Right forelimb (tissue), 1 donor: ENCODE measurements at regions not wholly inside any gene's neighbourhood (a gene's known extent, or its start where the extent isn't known, plus 50 kb on each side); places are given as distances from the start of the nearest gene placed in this dataset.

Source experiments
- DNase-seq: peaks from one replicate; pipeline ENCODE4 v3.0.0-alpha.2; 2018

DNA sequence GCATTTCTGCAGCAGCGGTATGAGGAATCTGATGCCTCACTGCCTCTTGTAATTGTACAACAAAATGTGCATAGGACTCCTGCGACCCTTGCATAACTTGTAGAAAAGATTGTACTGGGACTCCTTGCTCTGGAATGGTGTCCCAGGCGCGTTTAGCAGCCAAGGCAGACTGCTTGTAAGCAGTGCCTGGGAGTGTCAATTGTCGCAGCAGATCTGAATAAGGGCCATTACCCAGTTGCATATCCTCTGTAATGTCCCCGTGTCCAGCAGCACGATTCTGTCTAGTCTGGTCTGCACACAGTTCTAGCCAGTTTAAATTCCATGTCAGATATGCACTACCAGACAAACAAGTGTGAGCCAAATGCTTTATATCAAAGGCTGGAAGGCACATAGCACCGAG, 70.7 kb upstream of the BTN3A2 start:
- no peak for DNase-seq

DNA sequence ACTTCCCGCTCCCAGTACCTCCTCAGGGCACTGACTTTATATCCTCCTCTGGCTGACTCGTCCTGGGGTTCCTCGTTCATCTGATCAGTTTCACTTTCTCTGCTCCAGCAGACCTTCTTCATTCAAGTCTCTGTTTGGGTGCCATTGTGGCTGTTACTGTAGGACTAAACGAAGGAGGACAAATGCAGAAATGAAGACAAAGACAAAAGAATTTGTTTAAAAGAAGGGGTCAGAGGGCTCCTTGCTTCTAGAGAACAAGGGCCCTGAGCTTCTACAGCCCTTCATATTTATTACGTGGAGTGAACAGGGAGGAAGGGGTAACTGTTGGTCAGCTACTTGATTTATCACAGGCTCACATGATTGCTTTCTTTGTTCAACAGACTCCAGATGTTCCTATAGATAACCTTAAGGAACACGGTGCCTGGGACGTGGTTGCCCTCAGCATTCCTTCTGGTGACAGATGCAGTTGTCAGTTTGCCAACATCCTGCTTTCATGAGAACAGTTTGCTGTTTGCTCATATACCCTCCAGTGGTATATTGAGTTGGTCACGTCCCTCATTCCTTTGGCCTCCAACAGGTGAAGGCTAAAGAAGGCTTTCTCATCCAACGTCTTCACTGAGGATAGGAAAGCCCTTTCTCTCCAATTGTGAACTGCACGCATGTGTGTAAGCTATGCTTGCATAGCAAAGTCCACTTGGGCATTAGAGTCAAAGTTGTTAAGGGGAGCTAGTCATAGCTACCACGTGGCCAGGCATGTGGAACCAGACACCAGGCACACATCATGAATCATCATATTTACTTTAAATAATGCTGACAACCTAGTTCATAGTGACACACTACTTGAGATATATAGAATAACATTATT, 69.1 kb upstream of the BTN3A2 start:
- no peak for DNase-seq

DNA sequence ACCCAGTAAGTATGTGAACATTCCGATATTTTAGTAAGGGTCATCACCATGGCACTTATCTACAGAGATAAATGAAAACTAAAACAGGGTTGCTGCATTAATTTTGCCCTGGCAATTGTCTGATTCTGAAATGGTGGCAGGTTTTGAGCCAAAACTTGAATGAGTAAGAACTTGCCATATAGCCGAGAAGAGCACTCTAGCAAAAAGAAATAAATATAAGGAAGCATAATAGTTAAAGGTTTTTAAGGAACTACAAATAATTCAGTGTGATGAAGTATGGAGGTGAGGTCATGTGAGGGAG, 68.5 kb upstream of the BTN3A2 start:
- no peak for DNase-seq

DNA sequence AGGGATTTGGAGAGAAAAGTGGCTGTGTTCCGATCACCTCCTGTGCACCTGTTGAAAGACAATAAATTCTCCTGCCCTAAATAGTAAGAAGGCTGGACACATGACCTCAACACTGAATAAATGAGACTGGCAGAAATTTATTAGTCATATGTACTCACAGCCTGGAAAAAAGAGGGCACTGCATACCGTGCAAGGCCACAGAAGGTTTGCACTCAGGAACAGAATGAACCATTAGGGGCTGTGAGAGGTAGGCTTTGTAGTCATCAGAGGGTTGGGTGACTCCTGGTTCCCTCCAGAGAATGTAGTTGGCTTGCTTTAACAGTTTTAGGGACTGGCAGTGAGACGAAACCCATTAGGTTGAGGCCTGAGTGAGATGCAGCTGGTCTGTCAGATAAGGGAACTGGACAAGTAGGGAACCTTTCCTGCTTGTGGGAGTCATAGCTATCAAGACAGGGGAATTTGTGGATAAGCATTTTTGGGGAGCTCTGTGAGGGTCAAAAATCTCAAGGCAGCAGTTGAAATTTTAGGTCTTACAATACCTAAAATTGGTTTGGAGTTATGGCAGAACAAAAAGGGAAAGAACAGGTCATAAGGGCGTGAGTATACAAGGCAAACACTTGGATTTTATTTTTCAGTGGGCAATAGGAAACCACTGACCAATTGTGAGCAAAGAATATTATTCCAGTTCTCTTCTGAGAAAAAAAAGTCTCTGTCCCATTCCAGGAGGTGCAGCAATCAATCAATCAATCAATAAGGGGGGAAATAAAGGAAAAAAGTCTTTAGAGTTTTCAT, 67.9 kb upstream of the BTN3A2 start:
- no peak for DNase-seq

DNA sequence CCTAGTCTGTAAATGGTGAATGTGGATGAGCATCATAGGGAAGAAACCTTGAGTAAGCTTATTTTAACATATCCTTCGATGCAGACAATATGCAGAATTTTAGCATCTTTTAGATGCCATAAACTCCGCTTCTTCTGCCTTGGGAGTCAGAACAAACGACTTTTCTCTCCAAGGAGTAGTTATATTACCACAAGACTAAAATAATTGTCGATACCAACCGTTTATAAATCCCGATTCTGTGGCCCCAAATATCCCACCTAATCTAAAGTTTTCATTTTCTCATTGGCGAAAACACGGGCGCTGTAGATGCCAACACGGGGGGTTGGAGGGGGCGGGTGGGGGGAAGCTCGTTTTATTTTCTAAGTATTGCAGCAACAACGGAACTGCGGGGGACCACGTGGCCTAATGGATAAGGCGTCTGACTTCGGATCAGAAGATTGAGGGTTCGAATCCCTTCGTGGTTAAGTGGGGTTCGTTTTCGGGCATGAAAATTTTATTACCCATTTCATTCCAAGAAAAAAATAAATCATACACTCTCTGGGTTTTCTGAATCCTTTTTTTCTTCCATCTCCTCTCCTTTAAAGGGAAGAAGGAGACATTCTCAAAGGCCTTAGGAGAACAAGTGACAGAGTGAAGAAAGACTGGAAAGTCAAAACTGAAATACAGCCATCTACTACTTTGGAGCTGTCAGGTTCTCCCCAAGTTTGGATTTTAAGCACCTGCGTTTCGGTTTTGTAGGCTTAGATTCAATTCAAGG, 65.5 kb upstream of the BTN3A2 start:
- no peak for DNase-seq

DNA sequence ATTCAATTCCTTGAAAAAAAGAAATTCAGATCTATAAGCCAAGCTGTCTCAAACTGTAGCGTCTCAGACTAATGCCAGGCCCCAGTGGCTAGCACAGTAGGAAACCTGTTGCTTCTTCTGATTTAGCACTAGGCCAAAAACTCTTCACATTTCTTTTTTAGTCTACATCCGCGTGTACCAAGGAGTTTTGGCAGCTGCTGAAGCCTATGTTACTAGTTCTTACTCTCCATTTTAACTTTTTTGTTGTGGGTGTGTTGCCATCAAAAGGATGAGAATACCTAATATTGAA, 65.0 kb upstream of the BTN3A2 start:
- DNase-seq = no peak

DNA sequence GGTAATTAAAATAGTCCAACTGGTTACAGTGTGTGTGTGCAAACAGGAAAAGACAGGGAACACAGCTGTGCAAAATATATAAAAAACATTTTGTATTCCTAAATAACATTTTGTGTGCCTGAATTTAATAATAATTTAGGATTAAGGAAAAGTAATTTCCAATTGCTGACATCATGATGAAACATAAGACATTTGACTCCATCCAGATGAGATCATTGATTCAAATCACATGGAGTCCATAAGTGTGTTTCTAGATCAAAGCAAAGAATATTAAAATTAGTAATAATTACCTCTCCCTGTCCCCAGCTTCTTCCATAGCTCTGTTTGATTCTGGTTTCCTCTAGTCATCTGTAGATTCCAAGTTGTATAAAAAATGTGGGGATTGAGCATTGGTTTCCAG, 64.6 kb upstream of the BTN3A2 start:
- DNase-seq = no peak

DNA sequence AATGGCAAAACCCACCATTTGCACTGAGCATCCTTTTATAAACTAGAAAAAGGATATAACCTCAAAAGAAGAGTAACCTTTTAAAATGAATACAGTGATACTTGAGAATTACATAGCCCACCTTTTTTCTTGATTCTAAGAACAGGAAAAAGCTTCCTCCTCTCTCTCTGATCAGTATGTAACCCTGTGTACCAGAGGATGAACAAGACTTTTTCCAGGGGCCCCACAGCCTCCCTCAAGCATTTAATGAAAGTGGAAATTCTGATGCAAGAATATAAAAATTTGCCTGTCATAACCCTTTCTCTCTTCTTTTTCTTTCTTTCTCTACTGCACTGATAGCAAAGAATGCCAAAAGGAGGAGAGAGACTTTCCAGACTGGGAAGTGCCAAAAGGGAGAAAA, 64.2 kb upstream of the BTN3A2 start:
- no peak for DNase-seq

DNA sequence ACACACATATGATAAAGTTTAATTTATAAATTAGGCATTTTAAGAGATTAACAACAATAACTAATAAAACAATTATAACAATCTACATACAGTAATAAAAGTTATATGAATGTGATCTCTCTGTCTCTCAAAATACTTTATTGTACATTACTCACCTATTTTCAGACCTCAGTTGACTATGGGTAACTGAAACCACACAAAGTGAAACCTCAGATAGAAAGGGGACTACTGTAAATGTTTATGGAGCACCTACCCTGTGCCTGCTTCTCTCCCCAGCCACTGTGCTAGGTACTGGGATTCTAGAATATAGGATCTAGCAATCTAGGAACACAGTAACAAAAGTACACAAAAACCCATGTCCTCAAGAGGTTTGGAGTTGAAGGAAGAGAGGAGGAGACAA, 63.4 kb upstream of the BTN3A2 start:
- DNase-seq = no peak

DNA sequence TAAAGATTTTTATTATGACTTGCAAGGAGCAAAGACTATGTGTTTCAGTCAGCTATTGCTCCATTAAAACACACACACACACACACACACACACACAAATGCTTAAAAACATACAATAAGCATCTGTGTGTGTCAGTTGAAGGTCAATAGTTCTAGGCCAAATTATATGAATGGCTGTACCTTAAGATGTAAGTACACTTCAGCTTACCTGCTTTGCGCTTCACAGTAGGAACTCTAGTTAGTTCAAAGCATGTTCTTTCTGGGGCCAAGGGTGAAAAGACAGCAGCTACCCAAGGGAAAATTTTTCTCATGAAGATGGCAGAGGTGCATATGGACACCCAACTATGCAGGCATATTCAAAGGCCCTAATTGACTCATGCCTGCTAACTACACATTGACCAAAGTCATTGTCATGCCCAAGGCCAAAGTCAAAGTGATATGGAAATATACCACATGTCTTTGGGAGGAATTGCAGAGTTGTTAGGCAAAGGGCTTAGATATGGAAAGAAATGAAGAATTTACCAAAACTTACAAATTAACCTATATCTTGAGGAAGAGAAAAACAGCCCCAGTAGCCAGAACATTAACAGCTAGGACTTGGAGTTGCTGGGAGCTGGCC, 61.9 kb upstream of the BTN3A2 start:
- DNase-seq = no peak

DNA sequence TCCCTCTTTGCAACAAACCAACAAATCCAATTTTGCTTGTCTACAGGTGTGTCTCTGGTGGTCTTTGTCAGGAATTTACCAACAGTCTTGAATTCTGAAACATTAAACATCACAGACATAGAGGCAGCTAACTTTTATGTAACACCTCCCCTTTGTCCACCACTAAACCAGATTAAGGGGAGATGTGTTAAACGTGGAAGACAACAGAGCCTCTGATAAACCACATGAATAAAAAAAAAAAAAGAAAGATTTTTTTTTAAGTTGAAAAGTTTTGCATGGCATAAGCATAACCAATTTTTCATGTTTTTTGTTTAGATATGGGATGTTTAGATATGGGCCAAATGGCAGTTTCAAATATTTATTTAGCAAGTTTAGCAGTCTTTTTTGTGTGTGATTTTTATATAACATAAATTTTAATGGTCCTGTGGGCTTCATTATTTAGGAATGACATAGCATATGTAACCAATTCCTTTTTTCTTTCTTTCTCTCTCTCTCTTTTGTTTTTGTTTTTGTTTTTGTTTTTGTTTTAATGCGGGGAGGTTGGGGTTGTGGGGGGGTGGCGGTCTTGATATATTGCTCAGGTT, 60.7 kb upstream of the BTN3A2 start:
- no peak for DNase-seq

DNA sequence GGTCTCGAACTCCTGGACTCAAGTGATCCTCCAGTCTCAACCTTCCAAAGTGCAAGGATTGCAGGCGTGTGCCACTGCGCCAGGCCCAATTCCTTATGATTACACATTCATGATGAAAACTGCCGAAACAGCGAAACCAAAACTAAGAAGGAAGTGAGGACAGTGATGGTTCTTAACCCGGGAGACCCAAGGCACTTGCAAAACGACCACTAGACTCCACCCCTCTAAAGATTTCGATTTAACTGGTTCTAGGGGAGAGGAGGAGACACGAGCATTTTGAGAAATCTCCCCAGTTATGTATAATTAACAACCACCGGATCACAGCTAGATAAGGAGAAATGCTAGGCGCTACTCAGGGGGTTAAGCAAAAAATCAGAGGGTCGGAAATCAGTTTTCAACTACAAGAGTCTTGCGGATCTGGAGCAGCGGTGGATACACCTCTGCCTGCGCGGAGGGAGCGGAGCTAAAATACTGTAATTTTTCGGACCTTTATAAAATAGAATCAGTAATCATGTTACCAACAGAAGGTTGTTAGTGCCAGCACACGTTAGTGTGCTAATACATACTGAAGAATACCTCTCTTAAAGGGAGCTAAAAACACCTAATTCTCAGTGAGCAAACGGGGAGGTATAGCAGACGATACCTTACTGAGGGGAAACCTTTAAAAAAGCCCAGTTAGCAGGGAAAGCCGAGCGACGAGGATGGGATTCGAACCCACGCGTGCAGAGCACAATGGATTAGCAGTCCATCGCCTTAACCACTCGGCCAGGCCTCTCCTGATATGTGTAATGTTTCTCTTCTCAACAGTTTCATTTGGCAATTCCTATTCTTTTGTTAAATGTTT, 60.0 kb upstream of the BTN3A2 start:
- DNase-seq = peak; percentile 77

DNA sequence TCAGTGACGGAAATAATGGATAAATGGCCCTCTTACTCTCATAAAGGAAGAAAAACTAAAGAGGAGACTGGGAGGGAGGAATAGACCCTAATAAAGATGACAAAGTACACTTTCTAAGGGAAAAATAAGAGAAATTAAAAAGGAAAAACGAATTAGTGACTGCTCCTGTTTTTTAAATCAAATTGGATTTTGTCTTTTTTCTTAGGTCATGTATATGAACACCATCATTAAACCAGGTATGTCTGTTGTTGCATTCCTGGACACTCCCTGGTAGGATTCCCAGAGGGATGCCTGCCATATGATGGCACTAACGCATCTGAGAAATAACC, 59.4 kb upstream of the BTN3A2 start:
- DNase-seq = no peak

DNA sequence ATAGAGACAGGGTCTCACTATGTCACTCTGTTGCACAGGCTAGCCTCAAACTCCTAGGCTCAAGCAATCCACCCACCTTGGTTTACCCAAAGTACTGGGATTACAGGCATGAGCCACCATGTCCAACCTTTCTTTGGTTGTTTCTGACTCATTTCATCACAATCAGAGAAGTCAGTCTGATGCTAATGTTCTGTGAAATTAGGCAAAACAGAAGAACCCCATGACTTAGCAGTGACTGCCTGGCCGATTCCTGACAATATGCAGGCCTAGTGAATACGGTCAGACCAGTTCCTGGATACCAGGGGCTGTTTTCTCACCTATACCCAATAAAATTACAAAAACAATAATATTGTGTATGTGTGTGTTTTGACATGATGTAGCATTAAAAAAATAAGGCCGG, 58.8 kb upstream of the BTN3A2 start:
- no peak for DNase-seq

DNA sequence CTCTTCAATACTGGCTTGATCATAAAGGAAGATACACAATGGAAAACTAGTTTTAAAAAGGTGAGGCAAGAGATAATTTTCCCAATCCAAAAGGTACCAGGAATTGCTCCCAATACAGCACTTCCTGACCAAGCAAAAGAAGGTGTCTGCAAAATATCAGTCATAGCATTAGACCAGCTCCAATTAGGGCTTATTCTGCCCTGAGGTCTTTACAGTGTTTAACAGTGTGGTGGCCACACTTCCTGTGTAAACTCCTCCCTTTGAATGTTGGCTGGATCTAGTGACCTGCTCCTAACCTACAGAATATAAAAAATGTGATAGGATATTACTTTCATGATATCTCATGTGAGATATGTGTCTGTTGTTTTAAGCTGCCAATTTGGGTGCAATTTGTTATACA, 57.1 kb upstream of the BTN3A2 start:
- no peak for DNase-seq

DNA sequence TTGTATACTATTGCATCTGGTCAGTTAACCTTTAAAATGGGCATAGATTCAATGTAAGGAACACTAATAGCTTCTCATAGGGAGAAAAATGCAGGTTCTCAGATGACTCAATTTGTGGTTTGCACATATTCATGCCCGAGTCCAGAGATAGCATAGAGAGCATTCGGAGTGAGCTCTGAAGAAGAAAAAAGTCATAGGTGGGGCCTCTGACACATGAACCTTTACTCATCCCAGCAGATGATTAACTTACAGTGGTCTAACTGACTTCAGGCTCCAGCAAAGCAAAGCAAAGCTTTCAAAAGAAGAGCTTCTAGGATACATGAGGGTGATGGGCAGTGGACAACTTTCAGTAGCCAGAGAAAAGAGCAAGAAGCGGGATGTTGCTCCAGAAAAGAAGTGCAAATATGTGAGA, 55.3 kb upstream of the BTN3A2 start:
- DNase-seq = no peak

DNA sequence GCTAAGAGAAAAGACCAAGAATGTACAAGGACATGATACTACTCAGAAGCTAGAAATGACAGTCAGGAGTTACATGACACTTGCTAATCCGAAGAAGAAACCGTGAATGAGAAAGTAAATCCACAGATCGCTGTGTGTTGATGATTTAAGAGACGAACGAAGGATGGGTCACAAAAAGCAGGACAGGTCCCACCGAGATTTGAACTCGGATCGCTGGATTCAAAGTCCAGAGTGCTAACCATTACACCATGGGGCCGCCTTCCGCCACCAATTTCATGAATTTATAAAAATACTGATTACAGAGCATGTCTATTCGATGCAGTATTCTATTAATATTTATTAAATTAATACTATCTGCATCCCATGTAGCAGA, 54.0 kb upstream of the BTN3A2 start:
- peak; percentile 61 for DNase-seq

DNA sequence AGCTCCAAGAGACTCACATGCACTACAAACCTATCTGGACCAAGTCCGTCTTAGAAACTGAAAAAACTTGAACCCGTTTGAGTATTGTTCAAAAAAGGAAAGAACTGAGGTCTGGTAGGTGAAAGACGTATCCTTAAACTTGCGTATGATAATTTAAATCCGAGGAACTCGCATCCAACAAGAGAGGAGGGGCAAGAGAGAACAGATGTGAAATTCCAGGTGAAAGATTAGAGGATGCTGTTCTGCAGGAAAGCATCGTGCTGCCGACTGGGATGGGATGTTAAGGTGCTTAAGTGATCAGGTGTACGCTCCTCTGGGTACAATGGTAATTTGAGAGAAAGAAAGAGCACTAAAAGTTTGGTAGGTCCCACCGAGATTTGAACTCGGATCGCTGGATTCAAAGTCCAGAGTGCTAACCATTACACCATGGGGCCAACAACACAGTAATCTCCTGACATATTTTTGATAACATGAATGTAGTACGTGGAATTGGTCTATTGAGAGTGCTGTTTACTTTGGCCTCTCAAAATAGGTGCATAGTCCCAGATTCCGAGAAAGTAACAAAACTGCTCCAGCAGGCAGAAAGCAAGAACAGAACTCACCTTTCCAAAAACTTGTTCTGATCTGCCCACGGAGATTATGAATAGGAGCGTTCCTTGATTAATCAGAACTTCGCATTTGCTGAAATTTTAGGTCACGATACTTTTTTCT, 53.5 kb upstream of the BTN3A2 start:
- peak; percentile 52 for DNase-seq

DNA sequence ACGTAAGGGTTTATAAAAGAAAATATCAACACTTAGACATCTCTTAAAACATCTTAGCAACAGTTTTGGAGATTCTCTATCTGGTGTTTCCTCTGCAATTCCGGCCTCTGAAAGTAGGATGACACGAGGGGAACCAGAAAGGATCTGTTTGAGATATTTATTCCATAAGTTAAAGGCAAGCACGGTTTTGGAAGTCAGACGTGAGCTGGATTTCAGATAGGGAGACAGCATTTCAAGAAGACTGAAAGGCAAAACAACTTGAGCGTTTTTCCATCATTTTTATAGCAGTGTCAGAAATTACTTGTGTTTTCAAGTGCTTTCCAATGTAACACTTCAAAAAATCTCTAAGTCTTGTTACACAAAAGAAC, 52.9 kb upstream of the BTN3A2 start:
- no peak for DNase-seq

DNA sequence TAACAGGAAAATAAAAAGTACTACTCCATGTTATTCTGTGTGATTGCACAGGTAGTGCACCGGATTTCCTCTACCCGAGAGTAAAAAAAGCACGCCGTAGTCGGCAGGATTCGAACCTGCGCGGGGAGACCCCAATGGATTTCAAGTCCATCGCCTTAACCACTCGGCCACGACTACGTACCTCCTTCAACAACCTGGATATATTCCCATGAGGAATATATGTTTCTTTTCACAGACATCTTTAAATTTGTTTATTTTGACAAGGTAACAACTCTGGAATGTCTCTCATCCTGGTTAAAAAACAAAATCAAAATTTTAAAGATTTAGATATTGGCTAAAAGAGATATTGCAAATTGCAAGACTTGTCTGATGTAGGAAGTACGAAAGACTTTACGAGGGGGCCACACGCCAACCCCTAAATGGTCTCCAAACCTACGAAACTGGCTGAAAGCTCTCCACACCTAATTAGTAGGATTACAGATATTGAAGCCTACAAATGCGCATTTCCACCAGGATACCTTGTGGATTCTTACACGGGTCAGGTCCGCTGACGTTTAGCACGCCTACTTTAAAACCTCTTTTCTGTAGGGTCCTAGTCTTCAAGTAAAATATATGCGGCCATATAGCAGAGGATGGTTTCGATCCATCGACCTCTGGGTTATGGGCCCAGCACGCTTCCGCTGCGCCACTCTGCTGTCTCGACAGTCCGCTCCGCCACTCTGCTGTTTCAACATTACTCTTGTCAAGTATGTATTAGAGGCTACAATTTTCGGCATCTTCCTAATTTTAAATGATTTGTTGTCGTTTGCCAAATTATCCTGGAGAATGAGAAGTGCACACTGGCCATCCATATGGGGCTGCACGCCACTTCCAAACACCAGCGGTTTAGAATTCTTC, 52.2 kb upstream of the BTN3A2 start:
- DNase-seq = peak; percentile 85
